Kidney epithelial cell (primary cell): ENCODE measurements at regions not wholly inside any gene's neighbourhood (a gene's known extent, or its start where the extent isn't known, plus 50 kb on each side); places are given as distances from the start of the nearest gene placed in this dataset.

Source experiments
- DNase-seq: peaks from one replicate; pipeline ENCODE4 v3.0.0-alpha.2; 2010; ENCODE audit warnings: low read depth
- H3K27me3 ChIP-seq: 2 replicates; pipeline ENCODE4 v1.6.0; 2011; ENCODE audit warnings: low read length; ENCODE audit not compliant: control insufficient read depth, insufficient read depth
- H3K36me3 ChIP-seq: 2 replicates; pipeline ENCODE4 v1.5.1; 2011; ENCODE audit warnings: low read length; ENCODE audit not compliant: control insufficient read depth, insufficient read depth
- H3K4me3 ChIP-seq: 2 replicates; pipeline ENCODE4 v1.5.1; 2011; ENCODE audit warnings: low read depth, mild to moderate bottlenecking, control low read depth, low read length
- TF ChIP-seq, protein P1 (sequence below): IDR thresholded peaks from 2 replicates; pipeline ENCODE4 v1.5.1; 2011; ENCODE audit warnings: mild to moderate bottlenecking, moderate library complexity, low read length, control low read depth, inconsistent platforms; ENCODE audit not compliant: insufficient read depth, poor library complexity, severe bottlenecking

DNA sequence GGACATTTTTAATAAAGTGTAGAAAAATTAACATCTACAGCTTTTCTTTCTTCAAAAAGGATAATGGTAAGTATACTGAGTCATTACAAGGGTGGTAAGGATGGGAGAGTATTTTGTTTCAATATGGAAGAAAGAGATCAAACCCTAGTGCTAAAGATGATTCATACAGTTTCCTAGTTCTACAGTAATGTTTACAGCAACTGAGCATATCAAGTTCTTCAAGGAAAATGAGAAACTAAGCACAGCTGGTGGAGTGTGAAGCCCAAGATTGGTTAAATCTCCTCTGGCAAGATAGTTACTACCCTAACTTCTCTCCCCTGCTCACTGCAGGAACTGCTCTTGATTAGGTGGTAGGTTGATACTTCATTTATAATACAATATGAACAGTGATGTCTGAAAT is 467.5 kb downstream of the XIRP2 start:
- no peak overlapping the region for H3K4me3 ChIP-seq
- no peak for DNase-seq
- H3K27me3 ChIP-seq: no peaks in the 10 kb centered on the region
- TF ChIP-seq, protein P1, sequence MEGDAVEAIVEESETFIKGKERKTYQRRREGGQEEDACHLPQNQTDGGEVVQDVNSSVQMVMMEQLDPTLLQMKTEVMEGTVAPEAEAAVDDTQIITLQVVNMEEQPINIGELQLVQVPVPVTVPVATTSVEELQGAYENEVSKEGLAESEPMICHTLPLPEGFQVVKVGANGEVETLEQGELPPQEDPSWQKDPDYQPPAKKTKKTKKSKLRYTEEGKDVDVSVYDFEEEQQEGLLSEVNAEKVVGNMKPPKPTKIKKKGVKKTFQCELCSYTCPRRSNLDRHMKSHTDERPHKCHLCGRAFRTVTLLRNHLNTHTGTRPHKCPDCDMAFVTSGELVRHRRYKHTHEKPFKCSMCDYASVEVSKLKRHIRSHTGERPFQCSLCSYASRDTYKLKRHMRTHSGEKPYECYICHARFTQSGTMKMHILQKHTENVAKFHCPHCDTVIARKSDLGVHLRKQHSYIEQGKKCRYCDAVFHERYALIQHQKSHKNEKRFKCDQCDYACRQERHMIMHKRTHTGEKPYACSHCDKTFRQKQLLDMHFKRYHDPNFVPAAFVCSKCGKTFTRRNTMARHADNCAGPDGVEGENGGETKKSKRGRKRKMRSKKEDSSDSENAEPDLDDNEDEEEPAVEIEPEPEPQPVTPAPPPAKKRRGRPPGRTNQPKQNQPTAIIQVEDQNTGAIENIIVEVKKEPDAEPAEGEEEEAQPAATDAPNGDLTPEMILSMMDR: no peak
- H3K36me3 ChIP-seq: no peaks in the 10 kb centered on the region

GRCh38 chr2:167353605-167354280 is 465.5 kb downstream of the XIRP2 start:
- H3K4me3 ChIP-seq: no peak overlapping the region
- TF ChIP-seq, protein P1: no peak
- H3K36me3 ChIP-seq: no peaks in the 10 kb centered on the region
- H3K27me3 ChIP-seq: no peaks in the 10 kb centered on the region
- no peak for DNase-seq

DNA sequence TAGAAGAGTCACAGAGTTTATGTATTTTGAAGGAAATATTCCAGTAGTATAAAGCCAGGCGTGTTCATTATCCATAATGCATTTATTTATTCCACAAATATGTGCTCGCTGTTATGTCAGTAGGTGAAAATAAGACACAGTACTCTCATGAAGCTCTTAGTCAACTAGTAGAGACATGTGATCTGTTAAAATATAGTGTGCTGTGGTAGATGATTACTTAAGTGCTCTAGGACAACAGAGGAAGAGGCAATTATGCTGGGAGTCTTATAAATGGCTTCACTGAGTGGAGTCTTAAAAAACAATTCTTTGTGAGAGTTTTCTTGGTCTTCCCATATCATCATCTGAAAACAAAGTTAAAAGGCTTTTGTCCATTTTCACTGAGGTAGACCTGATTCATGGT is 457.3 kb downstream of the XIRP2 start:
- no peaks in the 10 kb centered on the region for H3K36me3 ChIP-seq
- TF ChIP-seq, protein P1: no peak
- no peaks in the 10 kb centered on the region for H3K27me3 ChIP-seq
- peak; percentile 34 for DNase-seq
- H3K4me3 ChIP-seq: no peak overlapping the region

DNA sequence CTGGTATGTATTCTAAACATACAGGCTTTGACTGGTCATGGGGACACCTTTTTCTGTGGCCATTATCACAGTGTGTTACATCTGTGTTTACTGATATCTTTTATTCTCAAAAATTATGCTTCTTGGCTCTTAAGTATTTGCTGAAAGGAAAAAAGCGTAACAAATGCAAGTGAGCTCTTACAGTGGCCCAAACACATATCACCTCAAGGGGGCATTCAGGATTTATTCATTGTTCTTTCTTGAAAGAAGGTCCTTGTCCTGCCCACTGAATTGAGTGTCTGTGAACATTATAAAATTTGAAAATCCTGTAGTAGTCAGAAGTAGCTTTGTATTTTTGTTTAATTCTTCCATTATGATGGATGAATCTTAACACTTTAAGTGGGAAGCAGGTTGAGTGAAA is 454.5 kb downstream of the XIRP2 start:
- no peak for DNase-seq
- Histone ChIP-seq H3K27me3 (no peaks in the 10 kb centered on the region), H3K36me3 (no peaks in the 10 kb centered on the region), H3K4me3 (no peak overlapping the region)
- TF ChIP-seq, protein P1: peak; percentile 32

GRCh38 chr2:167340322-167340721 is 452.0 kb downstream of the XIRP2 start:
- H3K36me3 ChIP-seq: no peaks in the 10 kb centered on the region
- no peak for DNase-seq
- H3K4me3 ChIP-seq: no peak overlapping the region
- TF ChIP-seq, protein P1: no peak
- H3K27me3 ChIP-seq: no peaks in the 10 kb centered on the region

DNA sequence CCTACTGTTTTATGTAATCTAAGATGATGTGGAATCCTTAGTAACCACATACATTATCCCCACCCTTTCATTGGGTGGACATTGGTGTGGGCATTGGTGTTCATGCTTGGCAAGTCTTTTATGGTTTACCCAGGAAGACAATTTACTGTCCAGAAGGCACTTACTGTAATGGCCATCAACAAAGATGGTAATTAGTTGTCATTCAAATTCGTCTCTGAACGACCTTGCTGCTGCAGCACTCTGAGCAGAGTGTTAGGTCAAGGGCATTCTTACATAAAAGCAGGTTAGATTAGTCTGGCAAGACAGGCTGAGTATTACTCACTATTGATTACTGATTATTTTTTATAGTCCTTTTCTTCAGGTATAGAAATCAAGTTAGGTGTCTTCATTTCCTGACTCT is 447.9 kb downstream of the XIRP2 start:
- DNase-seq: no peak
- Histone ChIP-seq H3K4me3 (no peak overlapping the region), H3K36me3 (no peaks in the 10 kb centered on the region), H3K27me3 (no peaks in the 10 kb centered on the region)
- TF ChIP-seq, protein P1: no peak
